Hepatocyte (in vitro differentiated cells): ENCODE measurements at regions not wholly inside any gene's neighbourhood (a gene's known extent, or its start where the extent isn't known, plus 50 kb on each side); places are given as distances from the start of the nearest gene placed in this dataset.

Experiments
- DNase-seq: peaks from one replicate; pipeline ENCODE4 v3.0.0-alpha.2; 2016; ENCODE audit warnings: low spot score
- H2AFZ ChIP-seq: fragments of 200-600 bp; sonication (generic); 2 replicates; pipeline ENCODE4 v1.6.0; 2016; ENCODE audit warnings: antibody characterized with exemption, mild to moderate bottlenecking
- H3K27ac ChIP-seq: fragments of 200-600 bp; sonication (generic); 2 replicates; pipeline ENCODE4 v1.5.1; 2016; ENCODE audit warnings: mild to moderate bottlenecking
- H3K27me3 ChIP-seq: fragments of 200-600 bp; sonication (generic); 2 replicates; pipeline ENCODE4 v1.6.1; 2016
- H3K36me3 ChIP-seq: fragments of 200-600 bp; sonication (generic); replicated peaks from 2 replicates; pipeline ENCODE4 v1.5.1; 2016; ENCODE audit warnings: low read depth; ENCODE audit not compliant: insufficient read depth
- H3K4me1 ChIP-seq: fragments of 200-600 bp; sonication (generic); 2 replicates; pipeline ENCODE4 v1.5.1; 2016; ENCODE audit warnings: mild to moderate bottlenecking, moderate library complexity; ENCODE audit not compliant: insufficient read depth
- H3K4me2 ChIP-seq: fragments of 200-600 bp; sonication (generic); 2 replicates; pipeline ENCODE4 v1.6.0; 2016
- H3K4me3 ChIP-seq: fragments of 200-600 bp; sonication (generic); 2 replicates; pipeline ENCODE4 v1.5.1; 2016; ENCODE audit warnings: mild to moderate bottlenecking
- H3K79me2 ChIP-seq: fragments of 200-600 bp; sonication (generic); 2 replicates; pipeline ENCODE4 v1.6.0; 2017; ENCODE audit warnings: mild to moderate bottlenecking
- H3K9me2 ChIP-seq: fragments of 200-600 bp; sonication (generic); replicated peaks from 2 replicates; pipeline ENCODE4 v1.6.0; 2017; ENCODE audit warnings: mild to moderate bottlenecking; ENCODE audit not compliant: insufficient read depth
- H3K9me3 ChIP-seq: fragments of 200-600 bp; sonication (generic); 2 replicates; pipeline ENCODE4 v1.5.1; 2016; ENCODE audit warnings: low read depth, mild to moderate bottlenecking
- H4K20me1 ChIP-seq: fragments of 200-600 bp; sonication (generic); 2 replicates; pipeline ENCODE4 v1.6.0; 2016; ENCODE audit warnings: mild to moderate bottlenecking; ENCODE audit not compliant: insufficient read depth, poor library complexity, severe bottlenecking
- EZH2 ChIP-seq: fragments of 200-600 bp; sonication (generic); IDR thresholded peaks from 2 replicates; pipeline ENCODE4 v1.6.1; 2016; ENCODE audit warnings: antibody characterized with exemption, mild to moderate bottlenecking, borderline replicate concordance
- EZH2phosphoT487 ChIP-seq: fragments of 200-600 bp; sonication (generic); IDR thresholded peaks from one replicate; pipeline ENCODE4 v1.6.1; 2018; ENCODE audit warnings: antibody characterized with exemption, mild to moderate bottlenecking, low read depth, moderate library complexity; ENCODE audit not compliant: unreplicated experiment, severe bottlenecking
- WGBS: methylation state at CpG from one replicate; pipeline ENCODE4 v1.1.6; 2016; ENCODE audit warnings: low lambda C conversion rate; ENCODE audit errors: missing lambda C conversion rate; 5-methylcytosine and 5-hydroxymethylcytosine counted together
- TF ChIP-seq, protein P1 (sequence below): fragments of 200-600 bp; sonication (generic); IDR thresholded peaks from 2 replicates; pipeline ENCODE4 v1.5.1; 2016; ENCODE audit warnings: antibody characterized with exemption, mild to moderate bottlenecking; ENCODE audit not compliant: poor library complexity

GRCh38 chr12:67096533-67097318, 172.4 kb upstream of the CAND1 start:
- TF ChIP-seq EZH2phosphoT487, result no peak
- TF ChIP-seq, protein P1, sequence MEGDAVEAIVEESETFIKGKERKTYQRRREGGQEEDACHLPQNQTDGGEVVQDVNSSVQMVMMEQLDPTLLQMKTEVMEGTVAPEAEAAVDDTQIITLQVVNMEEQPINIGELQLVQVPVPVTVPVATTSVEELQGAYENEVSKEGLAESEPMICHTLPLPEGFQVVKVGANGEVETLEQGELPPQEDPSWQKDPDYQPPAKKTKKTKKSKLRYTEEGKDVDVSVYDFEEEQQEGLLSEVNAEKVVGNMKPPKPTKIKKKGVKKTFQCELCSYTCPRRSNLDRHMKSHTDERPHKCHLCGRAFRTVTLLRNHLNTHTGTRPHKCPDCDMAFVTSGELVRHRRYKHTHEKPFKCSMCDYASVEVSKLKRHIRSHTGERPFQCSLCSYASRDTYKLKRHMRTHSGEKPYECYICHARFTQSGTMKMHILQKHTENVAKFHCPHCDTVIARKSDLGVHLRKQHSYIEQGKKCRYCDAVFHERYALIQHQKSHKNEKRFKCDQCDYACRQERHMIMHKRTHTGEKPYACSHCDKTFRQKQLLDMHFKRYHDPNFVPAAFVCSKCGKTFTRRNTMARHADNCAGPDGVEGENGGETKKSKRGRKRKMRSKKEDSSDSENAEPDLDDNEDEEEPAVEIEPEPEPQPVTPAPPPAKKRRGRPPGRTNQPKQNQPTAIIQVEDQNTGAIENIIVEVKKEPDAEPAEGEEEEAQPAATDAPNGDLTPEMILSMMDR, result no peak
- TF ChIP-seq EZH2, result no peak
- H2AFZ ChIP-seq, result no peak overlapping the region
- no peaks in the 10 kb centered on the region for H3K9me3 ChIP-seq
- H3K4me1 ChIP-seq, result no peaks in the 10 kb centered on the region
- no peak for DNase-seq
- H3K27me3 ChIP-seq, result no peaks in the 10 kb centered on the region
- H3K27ac ChIP-seq, result no peak overlapping the region
- H3K4me3 ChIP-seq, result no peak overlapping the region
- no peaks in the 10 kb centered on the region for H3K79me2 ChIP-seq
- no peak overlapping the region for H3K4me2 ChIP-seq
- H3K9me2 ChIP-seq, result no peaks in the 10 kb centered on the region
- WGBS, result 75% methylated on average over 2 of the region's 2 CpGs
- H3K36me3 ChIP-seq, result no peaks in the 10 kb centered on the region
- H4K20me1 ChIP-seq, result no peaks in the 10 kb centered on the region

GRCh38 chr12:67099858-67100257, 169.3 kb upstream of the CAND1 start:
- no peak for DNase-seq
- H3K79me2 ChIP-seq, result no peaks in the 10 kb centered on the region
- H3K27me3 ChIP-seq, result no peaks in the 10 kb centered on the region
- no peak overlapping the region for H3K27ac ChIP-seq
- no peaks in the 10 kb centered on the region for H3K36me3 ChIP-seq
- no peak overlapping the region for H2AFZ ChIP-seq
- 57% methylated on average over 3 of the region's 3 CpGs for WGBS
- H3K4me2 ChIP-seq, result no peak overlapping the region
- H4K20me1 ChIP-seq, result no peaks in the 10 kb centered on the region
- TF ChIP-seq, protein P1, result no peak
- no peak for TF ChIP-seq EZH2
- no peak for TF ChIP-seq EZH2phosphoT487
- no peak overlapping the region for H3K4me3 ChIP-seq
- H3K4me1 ChIP-seq, result no peaks in the 10 kb centered on the region
- H3K9me3 ChIP-seq, result no peaks in the 10 kb centered on the region
- H3K9me2 ChIP-seq, result no peaks in the 10 kb centered on the region

DNA sequence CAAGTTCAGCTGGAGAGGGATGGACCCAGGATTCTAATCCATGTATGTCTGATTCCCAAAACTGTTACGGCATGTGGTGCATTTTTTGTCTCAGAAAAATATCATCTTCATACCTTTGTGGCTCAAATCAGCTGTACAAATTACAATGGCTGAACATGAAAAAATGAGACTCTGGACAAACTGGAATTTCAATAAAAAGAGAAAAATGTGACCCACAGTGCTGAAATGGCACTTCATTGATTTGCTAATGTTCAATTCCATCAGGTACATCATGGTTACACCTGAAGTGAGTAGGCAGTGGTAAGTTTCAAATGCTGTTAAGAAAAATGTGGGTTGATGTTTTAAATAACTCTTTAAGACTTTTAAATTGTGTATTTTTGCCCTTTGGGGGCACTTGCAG, 165.6 kb upstream of the CAND1 start:
- no peak for DNase-seq
- no peak overlapping the region for H3K27ac ChIP-seq
- no peak overlapping the region for H3K4me2 ChIP-seq
- no peak overlapping the region for H3K4me3 ChIP-seq
- no peaks in the 10 kb centered on the region for H3K9me3 ChIP-seq
- no peak overlapping the region for H2AFZ ChIP-seq
- H4K20me1 ChIP-seq, result no peaks in the 10 kb centered on the region
- WGBS, result 80% methylated on average over 1 of the region's 1 CpG
- TF ChIP-seq, protein P1, result no peak
- TF ChIP-seq EZH2 (no peak), EZH2phosphoT487 (no peak)
- no peaks in the 10 kb centered on the region for H3K27me3 ChIP-seq
- no peaks in the 10 kb centered on the region for H3K36me3 ChIP-seq
- no peaks in the 10 kb centered on the region for H3K9me2 ChIP-seq
- H3K4me1 ChIP-seq, result no peaks in the 10 kb centered on the region
- H3K79me2 ChIP-seq, result no peaks in the 10 kb centered on the region
